ENCODE measurements at regions not wholly inside any gene's neighbourhood (a gene's known extent, or its start where the extent isn't known, plus 50 kb on each side); places are given as distances from the start of the nearest gene placed in this dataset.

- DNase-seq, result peak; percentile 10
Measured at GRCh38 chrX:39577206-39577984, 520.4 kb downstream of the BCOR start.

- DNase-seq, result no peak
Measured at GRCh38 chrX:39577985-39578869, 519.5 kb downstream of the BCOR start.

GRCh38 chrX:39580043-39580442 is 517.7 kb downstream of the BCOR start:
- no peak for DNase-seq

- DNase-seq, result no peak
Measured at GRCh38 chrX:39581411-39581810, 516.3 kb downstream of the BCOR start.

GRCh38 chrX:39582091-39582490 is 515.7 kb downstream of the BCOR start:
- peak; percentile 38 for DNase-seq

GRCh38 chrX:39582976-39583375 is 514.8 kb downstream of the BCOR start:
- no peak for DNase-seq

GRCh38 chrX:39585808-39586207 is 511.9 kb downstream of the BCOR start:
- no peak for DNase-seq

- no peak for DNase-seq
Measured at GRCh38 chrX:39586359-39586758, 511.4 kb downstream of the BCOR start.

- DNase-seq, result no peak
Measured at GRCh38 chrX:39591099-39591498, 506.7 kb downstream of the BCOR start.

- DNase-seq, result peak; percentile 57
Measured at GRCh38 chrX:39592776-39593175, 505.0 kb downstream of the BCOR start.

GRCh38 chrX:39595977-39596376 is 501.8 kb downstream of the BCOR start:
- DNase-seq, result no peak

- no peak for DNase-seq
Measured at GRCh38 chrX:39596437-39596836, 501.3 kb downstream of the BCOR start.

- DNase-seq, result no peak
Measured at GRCh38 chrX:39599339-39599738, 498.4 kb downstream of the BCOR start.

GRCh38 chrX:39600222-39600621 is 497.5 kb downstream of the BCOR start:
- DNase-seq, result no peak

- DNase-seq, result no peak
Measured at GRCh38 chrX:39601231-39602177, 496.3 kb downstream of the BCOR start.

GRCh38 chrX:39602195-39602594 is 495.6 kb downstream of the BCOR start:
- no peak for DNase-seq

GRCh38 chrX:39603230-39603629 is 494.5 kb downstream of the BCOR start:
- DNase-seq, result no peak

GRCh38 chrX:39605183-39605582 is 492.6 kb downstream of the BCOR start:
- no peak for DNase-seq

GRCh38 chrX:39605866-39606265 is 491.9 kb downstream of the BCOR start:
- no peak for DNase-seq

GRCh38 chrX:39609941-39610340 is 487.8 kb downstream of the BCOR start:
- DNase-seq, result no peak

- no peak for DNase-seq
Measured at GRCh38 chrX:39611468-39611867, 486.3 kb downstream of the BCOR start.

- no peak for DNase-seq
Measured at GRCh38 chrX:39613482-39613995, 484.2 kb downstream of the BCOR start.
